GM08714 (cell line): ENCODE measurements at regions not wholly inside any gene's neighbourhood (a gene's known extent, or its start where the extent isn't known, plus 50 kb on each side); places are given as distances from the start of the nearest gene placed in this dataset.

Source experiments
- H3K4me3 ChIP-seq: fragments of 200-500 bp; sonication (Bioruptor generic); 2 replicates; pipeline ENCODE4 v1.5.1; 2014; ENCODE audit warnings: mild to moderate bottlenecking, low read length, inconsistent platforms
- ZNF274 ChIP-seq: IDR thresholded peaks from 2 replicates; pipeline ENCODE4 v1.6.1; 2012; ENCODE audit warnings: mild to moderate bottlenecking, low read depth, low read length

DNA sequence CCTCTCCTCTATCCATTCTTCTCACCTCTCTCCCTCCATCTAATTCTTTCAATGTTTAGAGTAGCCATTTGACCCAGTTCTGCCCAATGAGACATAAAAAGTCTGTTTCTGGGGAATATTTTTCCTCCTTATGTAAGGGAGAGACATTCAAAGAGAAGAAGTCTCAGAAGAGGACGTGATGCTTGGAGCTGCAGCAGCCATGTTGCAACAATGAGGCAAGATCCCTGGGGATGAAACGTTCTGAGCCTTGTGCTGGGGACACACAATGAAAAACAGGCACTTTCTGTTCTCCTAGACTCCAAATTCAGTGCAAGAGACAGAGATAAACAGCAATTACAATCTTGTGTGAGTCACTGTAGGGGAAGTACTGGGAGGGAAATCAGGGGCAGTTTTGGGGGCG lies 130.8 kb downstream of the FOXL1 start:
- no peak overlapping the region for H3K4me3 ChIP-seq
- no peak for TF ChIP-seq ZNF274

DNA sequence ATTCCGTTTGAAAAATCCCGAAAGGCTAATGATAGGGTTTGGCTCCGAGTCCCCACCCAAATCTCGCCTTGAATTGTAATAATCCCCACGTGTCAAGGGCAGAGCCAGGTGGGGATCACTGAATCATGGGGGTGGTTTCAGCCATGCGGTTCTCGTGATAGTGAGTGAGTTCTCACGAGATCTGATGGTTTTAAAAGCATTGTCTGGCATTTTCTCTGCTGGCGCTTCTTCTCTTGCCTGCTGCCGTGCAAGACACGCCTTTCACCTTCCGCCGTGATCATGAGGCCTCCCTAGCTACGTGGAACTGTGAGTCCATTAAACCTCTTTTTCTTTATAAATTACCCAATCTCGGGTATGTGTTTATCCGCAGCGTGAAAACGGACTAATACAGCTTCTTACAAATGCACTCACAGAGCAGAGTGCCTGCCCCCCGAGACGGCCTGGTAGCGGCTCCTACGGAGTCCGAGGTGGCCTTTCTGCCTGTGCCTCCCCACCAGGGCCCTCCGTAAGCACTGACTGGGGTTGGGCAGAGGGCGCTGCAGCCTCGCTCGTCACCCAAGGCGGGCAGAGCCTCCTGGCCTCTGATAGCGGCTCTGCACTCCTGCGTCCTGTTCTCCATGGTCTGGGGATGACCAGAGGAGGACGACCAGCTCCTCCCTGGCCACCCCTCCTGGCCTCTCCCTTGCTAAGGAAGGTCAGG lies 131.7 kb downstream of the FOXL1 start:
- no peak overlapping the region for H3K4me3 ChIP-seq
- no peak for TF ChIP-seq ZNF274

DNA sequence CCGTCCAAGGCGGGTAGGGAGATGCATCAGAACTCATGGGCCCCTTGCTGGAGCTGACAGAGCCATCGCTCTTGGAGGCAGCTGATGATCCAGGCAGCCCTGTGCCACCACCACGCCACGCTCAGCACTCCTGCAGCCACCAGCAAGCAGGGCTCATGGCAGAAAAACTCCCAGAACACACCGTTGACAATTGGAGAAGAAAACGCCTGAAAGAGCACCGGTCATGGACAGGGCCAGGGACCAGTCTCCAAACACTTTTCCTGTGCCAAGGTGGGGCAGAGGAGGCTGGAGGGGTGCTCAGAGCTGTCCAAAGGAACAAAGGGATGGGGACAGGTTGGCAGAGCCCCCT lies 132.2 kb downstream of the FOXL1 start:
- no peak for TF ChIP-seq ZNF274
- no peak overlapping the region for H3K4me3 ChIP-seq

DNA sequence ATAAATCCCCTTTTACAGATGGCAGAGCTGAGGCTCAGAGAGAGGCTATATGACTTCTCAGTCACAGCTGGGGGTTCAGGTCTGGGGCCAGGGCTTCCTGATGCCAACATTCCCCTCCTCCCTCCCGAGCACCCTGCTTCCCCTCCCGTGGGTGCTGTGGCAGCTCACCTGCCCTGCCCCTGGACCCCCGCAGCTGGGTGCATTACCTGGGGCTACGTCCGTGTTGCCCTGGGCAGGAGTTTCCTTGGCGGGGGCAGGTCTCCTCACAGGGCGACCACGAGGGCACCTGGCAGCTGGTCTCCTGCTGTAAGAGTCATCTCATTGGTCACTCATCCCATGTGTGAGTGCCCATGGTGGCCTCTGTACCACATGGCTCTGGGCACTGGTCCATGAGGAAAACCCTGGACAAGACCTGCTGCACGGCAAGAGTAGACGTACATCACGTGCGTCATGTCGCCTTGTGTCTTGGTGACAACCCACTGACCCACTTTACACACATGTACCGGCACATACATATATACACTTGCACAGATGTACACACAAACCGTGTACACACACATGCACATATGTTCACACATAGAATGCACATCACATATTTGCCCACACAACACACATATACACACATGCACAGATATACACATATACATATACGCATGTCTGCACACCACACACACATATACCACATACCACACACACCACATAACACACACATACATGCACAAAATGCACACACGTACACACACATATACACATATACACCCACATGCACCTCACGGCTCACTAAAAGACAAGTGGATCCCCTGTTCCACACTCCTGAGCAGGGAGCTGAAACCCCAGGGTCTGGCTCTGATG lies 134.0 kb downstream of the FOXL1 start:
- no peak for TF ChIP-seq ZNF274
- H3K4me3 ChIP-seq = no peak overlapping the region

DNA sequence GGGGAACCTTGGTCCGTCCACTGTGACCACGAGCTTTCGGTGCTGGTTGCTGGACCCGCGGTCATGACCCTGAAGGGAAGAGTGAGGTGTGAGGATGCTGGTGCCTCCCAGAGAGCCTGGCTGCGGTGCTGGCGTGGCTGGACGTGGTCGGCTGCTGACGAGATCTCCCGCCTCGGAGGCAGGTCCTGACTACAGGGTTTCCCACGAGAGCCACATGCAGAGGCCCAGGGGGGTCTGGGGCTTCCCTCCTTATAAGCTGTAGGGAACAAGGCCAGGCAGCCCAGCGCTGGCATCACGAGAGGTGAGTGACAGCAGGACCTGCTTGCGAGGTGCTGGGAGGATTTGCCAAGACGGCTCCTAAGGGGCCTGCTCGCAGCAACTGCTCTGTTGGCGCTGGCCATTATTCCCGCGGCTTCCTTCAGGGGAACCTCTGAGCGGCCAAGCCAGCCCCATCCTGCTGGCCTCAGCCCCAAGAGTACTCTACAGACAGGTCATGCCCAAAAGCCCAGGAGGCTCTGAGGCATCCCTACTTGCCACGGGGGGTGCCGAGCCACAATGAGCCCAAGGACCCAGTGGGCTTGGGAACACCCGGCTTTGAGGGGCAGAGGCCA lies 134.8 kb downstream of the FOXL1 start:
- no peak overlapping the region for H3K4me3 ChIP-seq
- TF ChIP-seq ZNF274 = no peak

DNA sequence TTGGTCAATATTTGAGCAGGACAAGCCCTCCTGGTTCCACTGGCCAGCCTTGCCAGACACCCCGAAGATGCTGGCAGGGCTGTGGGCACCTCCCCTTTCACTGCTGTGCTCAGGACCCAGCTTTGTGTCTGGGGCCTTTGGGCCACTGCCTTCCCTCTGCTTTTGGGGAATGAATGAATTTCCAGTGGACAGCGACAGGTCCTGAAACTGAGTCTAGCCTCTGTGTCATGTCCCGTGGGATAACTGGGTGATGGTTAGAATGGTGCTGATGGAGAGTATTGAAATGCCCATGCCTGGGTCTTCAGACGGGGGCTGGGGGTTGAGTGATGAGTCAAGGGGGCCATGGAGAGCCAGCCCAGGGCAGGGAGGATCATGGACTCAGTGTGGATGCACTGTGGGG lies 135.8 kb downstream of the FOXL1 start:
- TF ChIP-seq ZNF274 = no peak
- no peak overlapping the region for H3K4me3 ChIP-seq

- H3K4me3 ChIP-seq = no peak overlapping the region
- TF ChIP-seq ZNF274 = no peak
Measured at GRCh38 chr16:86716649-86717048, 138.3 kb downstream of the FOXL1 start.

DNA sequence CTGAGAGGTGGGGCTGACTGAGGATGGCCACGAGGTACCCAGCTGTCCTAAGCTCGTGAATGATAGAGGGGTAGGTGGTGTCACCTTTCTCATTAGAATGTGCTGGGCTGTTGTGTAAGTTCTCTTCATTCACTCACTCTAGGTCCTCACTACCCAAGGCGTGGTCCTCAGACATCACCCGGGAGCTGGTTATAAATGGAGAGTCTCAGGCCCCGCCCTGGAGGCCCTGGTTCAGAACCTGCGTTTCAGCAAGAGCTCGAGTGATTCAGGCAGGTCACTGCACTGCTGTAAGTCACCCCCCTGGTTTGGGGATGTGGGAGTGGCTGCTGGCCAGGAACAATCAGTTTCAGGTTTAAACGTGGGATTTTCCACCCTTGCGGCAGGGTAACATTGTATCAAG lies 139.8 kb downstream of the FOXL1 start:
- H3K4me3 ChIP-seq = no peak overlapping the region
- no peak for TF ChIP-seq ZNF274

GRCh38 chr16:86722970-86723369 lies 144.6 kb downstream of the FOXL1 start:
- no peak overlapping the region for H3K4me3 ChIP-seq
- TF ChIP-seq ZNF274 = no peak

GRCh38 chr16:86723689-86724088 lies 145.3 kb downstream of the FOXL1 start:
- no peak overlapping the region for H3K4me3 ChIP-seq
- no peak for TF ChIP-seq ZNF274

DNA sequence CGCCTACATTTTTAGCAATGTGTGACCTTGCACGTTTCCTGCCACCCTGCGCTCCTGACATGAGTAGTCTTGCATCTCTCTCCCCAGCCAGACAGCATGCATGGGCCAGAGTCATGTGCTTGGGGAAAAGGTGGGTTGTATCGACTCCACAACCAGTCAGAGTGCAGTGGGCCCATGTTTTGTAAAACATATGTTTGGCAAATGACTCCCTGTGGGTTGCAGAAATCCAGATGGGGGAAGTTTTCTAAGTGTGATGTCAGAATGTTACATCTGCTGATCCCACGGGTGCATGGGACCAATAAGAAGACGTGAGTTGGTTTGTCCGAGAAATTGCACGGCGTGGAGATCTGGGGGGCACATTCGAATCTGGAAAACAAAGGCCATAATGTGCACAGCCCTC lies 147.1 kb downstream of the FOXL1 start:
- H3K4me3 ChIP-seq = no peak overlapping the region
- no peak for TF ChIP-seq ZNF274

- no peak for TF ChIP-seq ZNF274
- no peak overlapping the region for H3K4me3 ChIP-seq
Measured at GRCh38 chr16:86726340-86726739, 148.0 kb downstream of the FOXL1 start.

- no peak overlapping the region for H3K4me3 ChIP-seq
- TF ChIP-seq ZNF274 = no peak
Measured at GRCh38 chr16:86727131-86727530, 148.8 kb downstream of the FOXL1 start.

DNA sequence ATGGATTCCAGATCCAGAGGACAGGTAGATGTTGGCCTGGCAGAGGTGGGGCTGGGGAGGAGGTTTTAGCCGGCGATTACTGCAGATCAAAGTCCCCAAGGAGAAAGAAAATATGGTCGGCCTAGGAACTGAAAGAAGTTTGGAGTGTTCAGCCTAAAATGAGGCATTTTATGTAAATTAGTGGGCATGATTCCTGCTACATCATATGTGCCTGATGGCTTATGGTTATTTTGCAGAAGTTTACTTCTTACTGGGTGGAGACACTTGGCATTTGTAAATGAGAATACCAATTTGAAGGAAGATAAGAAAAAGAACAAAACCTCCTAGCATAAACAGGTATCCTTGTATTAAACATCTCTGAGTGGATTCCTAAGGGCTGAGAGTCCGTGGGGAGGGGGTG lies 149.3 kb downstream of the FOXL1 start:
- no peak for TF ChIP-seq ZNF274
- no peak overlapping the region for H3K4me3 ChIP-seq

DNA sequence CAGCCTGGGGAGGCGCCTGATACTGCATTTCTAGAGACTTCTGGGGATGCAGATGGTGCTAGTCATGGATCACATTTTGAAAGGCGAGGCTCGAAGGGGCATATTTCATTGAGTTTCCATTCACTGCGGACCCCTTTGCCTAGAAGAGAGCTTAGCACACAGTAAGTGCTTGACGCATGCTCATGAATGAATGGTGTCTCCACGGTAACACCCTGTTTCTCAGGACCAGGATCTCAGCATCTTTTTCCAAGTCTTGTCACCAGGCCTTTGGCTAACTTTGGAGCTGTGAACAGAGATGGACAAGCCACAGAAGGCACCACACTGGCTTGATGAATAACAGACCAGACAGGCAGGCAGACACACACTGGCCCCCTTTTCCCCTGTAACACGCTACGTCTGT lies 151.3 kb downstream of the FOXL1 start:
- TF ChIP-seq ZNF274 = no peak
- H3K4me3 ChIP-seq = no peak overlapping the region
